H1 (cell line): ENCODE measurements at regions not wholly inside any gene's neighbourhood (a gene's known extent, or its start where the extent isn't known, plus 50 kb on each side); places are given as distances from the start of the nearest gene placed in this dataset.

Source experiments
- CTCF ChIA-PET: fragments of 300-600 bp; sonication (Branson Sonifier 250); formaldehyde crosslinking; loops from one replicate; lab custom pipeline; 2021; ENCODE audit not compliant: partially characterized antibody; lab: Charles Lee
- POLR2A ChIA-PET: fragments of 300-600 bp; sonication (Branson Sonifier 250); formaldehyde crosslinking; loops from one replicate; lab custom pipeline; 2021; ENCODE audit warnings: inconsistent platforms; ENCODE audit not compliant: partially characterized antibody; lab: Charles Lee
- DNase-seq, 2 experiments: peaks; one replicate each; pipeline versions ENCODE4 v3.0.0 to v3.0.0-alpha.2; 2010 to 2022; ENCODE audit warnings: low spot score in 2 of 2, low read depth in 1 of 2, mixed read lengths in 1 of 2
- FAIRE-seq: peaks from 2 replicates; lab custom pipeline; 2011; peaks lifted over from hg19 to GRCh38; lab: Jason Lieb, UNC
- H2AFZ ChIP-seq: 2 replicates; pipeline ENCODE4 v1.8.1; 2012; ENCODE audit warnings: low read length, inconsistent platforms
- H2AK5ac ChIP-seq: 2 replicates; pipeline ENCODE4 v1.6.1; 2013; ENCODE audit warnings: low read depth, low read length
- H2BK120ac ChIP-seq: replicated peaks from 2 replicates; pipeline ENCODE3; 2013; ENCODE audit warnings: low read depth, low read length, inconsistent platforms
- H2BK12ac ChIP-seq: 2 replicates; pipeline ENCODE4 v1.6.1; 2013; ENCODE audit warnings: low read depth, low read length
- H2BK15ac ChIP-seq: 2 replicates; pipeline ENCODE4 v1.6.1; 2013; ENCODE audit warnings: low read length
- H2BK20ac ChIP-seq: 2 replicates; pipeline ENCODE4 v1.6.1; 2013; ENCODE audit warnings: low read length
- H2BK5ac ChIP-seq: 2 replicates; pipeline ENCODE4 v1.6.1; 2013; ENCODE audit warnings: low read depth, low read length
- H3K14ac ChIP-seq: 2 replicates; pipeline ENCODE4 v1.6.1; 2013; ENCODE audit warnings: inconsistent platforms; ENCODE audit not compliant: insufficient read length
- H3K18ac ChIP-seq: 2 replicates; pipeline ENCODE4 v1.6.1; 2013; ENCODE audit warnings: low read length; ENCODE audit errors: extremely low read depth
- H3K23ac ChIP-seq: 2 replicates; pipeline ENCODE4 v1.6.1; 2013; ENCODE audit warnings: inconsistent platforms; ENCODE audit not compliant: insufficient read length
- H3K23me2 ChIP-seq: 2 replicates; pipeline ENCODE4 v1.6.1; 2013; ENCODE audit warnings: low read depth, low read length
- H3K27ac ChIP-seq: 2 replicates; pipeline ENCODE4 v1.6.1; 2011; ENCODE audit warnings: low read depth, low read length, inconsistent platforms
- H3K27me3 ChIP-seq, 4 experiments: replicated peaks in 1 of 4; 1 replicate in 1 of 4; 2 replicates in 3 of 4; pipeline versions ENCODE4 v1.6.1 to v1.8.1; 2011 to 2013; ENCODE audit warnings: low read length in 3 of 4, mild to moderate bottlenecking in 3 of 4, inconsistent platforms in 2 of 4, mixed read lengths in 2 of 4, moderate library complexity in 1 of 4; ENCODE audit not compliant: control insufficient read depth in 3 of 4, insufficient read depth in 3 of 4; ENCODE audit errors: extremely low read depth in 1 of 4
- H3K36me3 ChIP-seq, 4 experiments: 2 replicates each; pipeline versions ENCODE4 v1.6.1 to v1.8.1; 2011 to 2013; ENCODE audit warnings: mild to moderate bottlenecking in 4 of 4, low read length in 3 of 4, moderate library complexity in 2 of 4, control low read depth in 1 of 4, inconsistent platforms in 1 of 4; ENCODE audit not compliant: insufficient read depth in 4 of 4, control insufficient read depth in 2 of 4
- H3K4ac ChIP-seq: replicated peaks from 2 replicates; pipeline ENCODE3; 2013; ENCODE audit warnings: low read length, low read depth, mixed read lengths, inconsistent platforms; ENCODE audit not compliant: insufficient read length
- H3K4me1 ChIP-seq, 4 experiments: replicated peaks in 1 of 4; 1 replicate in 1 of 4; 2 replicates in 3 of 4; pipeline versions ENCODE4 v1.6.1 to v1.8.1; 2011 to 2013; ENCODE audit warnings: low read length in 3 of 4, inconsistent platforms in 2 of 4, mixed read lengths in 1 of 4; ENCODE audit not compliant: insufficient read depth in 4 of 4, control insufficient read depth in 3 of 4
- H3K4me2 ChIP-seq, 2 experiments: 2 replicates each; pipeline versions ENCODE4 v1.6.1 to v1.8.1; 2011 to 2013; ENCODE audit warnings: low read depth in 2 of 2, low read length in 2 of 2, control low read depth in 1 of 2, inconsistent platforms in 1 of 2, mild to moderate bottlenecking in 1 of 2; ENCODE audit not compliant: insufficient read depth in 1 of 2
- H3K4me3 ChIP-seq, 4 experiments: fragments of 200-600, 300-600 bp in 1 of 4; sonication (generic), shearing (Covaris generic), sonication (Bioruptor Twin) in 1 of 4; 2 replicates each; pipeline versions ENCODE4 v1.5.1 to v1.8.1; 2011 to 2016; ENCODE audit warnings: low read length in 4 of 4, low read depth in 3 of 4, control low read depth in 2 of 4, inconsistent platforms in 2 of 4, mild to moderate bottlenecking in 2 of 4, mixed read lengths in 1 of 4, moderate library complexity in 1 of 4; ENCODE audit not compliant: insufficient read depth in 2 of 4; ENCODE audit errors: extremely low read depth in 1 of 4
- H3K56ac ChIP-seq: replicated peaks from 2 replicates; pipeline ENCODE3; 2013; ENCODE audit warnings: low read depth, mild to moderate bottlenecking, mixed read lengths, low read length, inconsistent platforms; ENCODE audit not compliant: insufficient read length
- H3K79me1 ChIP-seq: 2 replicates; pipeline ENCODE4 v1.6.1; 2013; ENCODE audit warnings: low read depth, low read length, control low read depth
- H3K79me2 ChIP-seq, 2 experiments: 2 replicates each; pipeline versions ENCODE4 v1.6.1 to v1.8.1; 2012 to 2013; ENCODE audit warnings: low read length in 2 of 2, mild to moderate bottlenecking in 2 of 2, inconsistent platforms in 1 of 2; ENCODE audit not compliant: insufficient read depth in 2 of 2, control insufficient read depth in 1 of 2
- H3K9ac ChIP-seq, 4 experiments: replicated peaks in 1 of 4; 1 replicate in 1 of 4; 2 replicates in 3 of 4; pipeline versions ENCODE4 v1.6.1 to v1.8.1; 2011 to 2013; ENCODE audit warnings: low read depth in 3 of 4, low read length in 3 of 4, control low read depth in 2 of 4, mild to moderate bottlenecking in 2 of 4, moderate library complexity in 2 of 4, inconsistent platforms in 1 of 4; ENCODE audit errors: extremely low read depth in 1 of 4
- H3K9me3 ChIP-seq, 2 experiments: 2 replicates each; pipeline versions ENCODE4 v1.6.1 to v1.8.1; 2012 to 2013; ENCODE audit warnings: mild to moderate bottlenecking in 2 of 2, moderate library complexity in 2 of 2, control low read depth in 1 of 2, inconsistent platforms in 1 of 2, low read depth in 1 of 2, low read length in 1 of 2, mixed read lengths in 1 of 2; ENCODE audit not compliant: insufficient read depth in 2 of 2
- H4K20me1 ChIP-seq, 2 experiments: replicated peaks in 1 of 2; 2 replicates each; pipeline versions ENCODE3 to v1.8.1; 2011 to 2013; ENCODE audit warnings: inconsistent platforms in 2 of 2, low read length in 2 of 2, mild to moderate bottlenecking in 1 of 2; ENCODE audit not compliant: insufficient read depth in 2 of 2, control insufficient read depth in 1 of 2
- H4K5ac ChIP-seq: 2 replicates; pipeline ENCODE4 v1.6.1; 2013; ENCODE audit warnings: low read length, low read depth, mixed read lengths, inconsistent platforms; ENCODE audit not compliant: insufficient read length
- H4K8ac ChIP-seq: 2 replicates; pipeline ENCODE4 v1.8.0; 2013; ENCODE audit warnings: mild to moderate bottlenecking, moderate library complexity, low read length, inconsistent platforms; ENCODE audit not compliant: insufficient read depth; ENCODE audit errors: extremely low read depth
- H4K91ac ChIP-seq: replicated peaks from 2 replicates; pipeline ENCODE3; 2013; ENCODE audit warnings: low read length, mixed read lengths, inconsistent platforms; ENCODE audit not compliant: insufficient read length
- FOSL1 ChIP-seq: IDR thresholded peaks from 2 replicates; pipeline ENCODE4 v1.6.1; 2011; ENCODE audit warnings: mild to moderate bottlenecking, low read depth, low read length, moderate library complexity; ENCODE audit not compliant: insufficient read depth
- WGBS, 2 experiments: shearing (Covaris generic) in 1 of 2; methylation state at CpG; one replicate each; pipeline versions ENCODE4 v1.1.6 to v1.1.7; 2013 to 2015; ENCODE audit warnings: low lambda C conversion rate in 2 of 2, mixed read lengths in 2 of 2, inconsistent platforms in 1 of 2, low coverage in 1 of 2, missing lambda C conversion rate in 1 of 2; ENCODE audit not compliant: insufficient replicate concordance in 2 of 2, insufficient coverage in 1 of 2, insufficient read length in 1 of 2; ENCODE audit errors: extremely low coverage in 1 of 2, missing lambda C conversion rate in 1 of 2; 5-methylcytosine and 5-hydroxymethylcytosine counted together

- H3K4me1 ChIP-seq, result peaks cover 0 to 12% (median 1%) of the 10 kb centered on the region in 4 experiments; a peak in 3 of 7 replicates
- H3K79me1 ChIP-seq, result no peaks in the 10 kb centered on the region
- H2BK120ac ChIP-seq, result no peak overlapping the region
- H3K23me2 ChIP-seq, result no peaks in the 10 kb centered on the region
- ChIA-PET CTCF (interaction anchor here (1.1 to 1.7 kb wide), 4 partner anchors 14 to 240 kb away, joined by 3 to 4 read pairs (median 3); no protein-coding TSS in a partner anchor), POLR2A (no interaction called here)
- no peak overlapping the region for H4K5ac ChIP-seq
- no peaks in the 10 kb centered on the region for H3K36me3 ChIP-seq
- 0 out of 2 replicates have a peak overlapping the region, but pooled peaks have one; percentile 3 for H2AFZ ChIP-seq
- FAIRE-seq, result no peak
- H3K56ac ChIP-seq, result no peak overlapping the region
- no peak overlapping the region for H3K27ac ChIP-seq
- H3K79me2 ChIP-seq, result no peaks in the 10 kb centered on the region
- no peak overlapping the region for H2BK12ac ChIP-seq
- no peak for TF ChIP-seq FOSL1
- H3K27me3 ChIP-seq, result no peaks in the 10 kb centered on the region
- no peak overlapping the region; the same call in 1 of the 2 replicates for H3K18ac ChIP-seq
- no peak overlapping the region for H3K9ac ChIP-seq
- H2BK15ac ChIP-seq, result no peak overlapping the region
- H4K91ac ChIP-seq, result no peak overlapping the region
- H3K4ac ChIP-seq, result no peak overlapping the region
- H3K23ac ChIP-seq, result no peak overlapping the region
- 66% methylated on average over 3 of the region's 3 CpGs; no CpG with 5 or more reads in 1 of the 2 experiments for WGBS, 2 experiments
- no peak overlapping the region for H3K4me3 ChIP-seq
- DNase-seq, result no peak
- H3K4me2 ChIP-seq, result peak overlapping the region in 1 of 2 experiments; percentile 20; a peak in 1 of 4 replicates
- no peaks in the 10 kb centered on the region for H4K20me1 ChIP-seq
- H4K8ac ChIP-seq, result no peak overlapping the region
- no peak overlapping the region for H2AK5ac ChIP-seq
- H2BK5ac ChIP-seq, result no peak overlapping the region
- no peaks in the 10 kb centered on the region for H3K9me3 ChIP-seq
- H3K14ac ChIP-seq, result no peak overlapping the region
- no peak overlapping the region for H2BK20ac ChIP-seq
Measured at GRCh38 chr12:75766263-75767160, 255.1 kb upstream of the KRR1 start.
